ENCODE measurements at regions not wholly inside any gene's neighbourhood (a gene's known extent, or its start where the extent isn't known, plus 50 kb on each side); places are given as distances from the start of the nearest gene placed in this dataset.

- no peak overlapping the region for H3K27ac ChIP-seq
- peak; percentile 64 for ATAC-seq
- no peak for TF ChIP-seq CTCF (IDR thresholded peaks at IDR 0.05)
- intact Hi-C loops (cut with DNase I) = no loop called here
- no peak overlapping the region for H3K4me3 ChIP-seq
- no peaks in the 10 kb centered on the region for H3K27me3 ChIP-seq
- no peaks in the 10 kb centered on the region for H3K9me3 ChIP-seq
- H3K36me3 ChIP-seq = no peaks in the 10 kb centered on the region
- DNase-seq = peak in 1 of 4 donors; percentile 8
- H3K4me1 ChIP-seq = no peaks in the 10 kb centered on the region
These were observed 481.9 kb downstream of the C6orf118 start for GRCh38 chr6:164827537-164827936.

GRCh38 chr6:164826831-164827468 lies 482.5 kb downstream of the C6orf118 start:
- Histone ChIP-seq H3K36me3 (no peaks in the 10 kb centered on the region), H3K27ac (no peak overlapping the region), H3K9me3 (no peaks in the 10 kb centered on the region), H3K27me3 (no peaks in the 10 kb centered on the region), H3K4me3 (no peak overlapping the region), H3K4me1 (no peaks in the 10 kb centered on the region)
- TF ChIP-seq CTCF (IDR thresholded peaks at IDR 0.05) = no peak
- ATAC-seq (peak; percentile 56), DNase-seq (no peak)
- intact Hi-C loops (cut with DNase I) = no loop called here

GRCh38 chr6:164825386-164825785 lies 484.0 kb downstream of the C6orf118 start:
- DNase-seq (no peak), ATAC-seq (no peak)
- Histone ChIP-seq H3K27me3 (no peaks in the 10 kb centered on the region), H3K4me1 (no peaks in the 10 kb centered on the region), H3K9me3 (no peaks in the 10 kb centered on the region), H3K4me3 (no peak overlapping the region), H3K27ac (no peak overlapping the region), H3K36me3 (no peaks in the 10 kb centered on the region)
- no peak for TF ChIP-seq CTCF (IDR thresholded peaks at IDR 0.05)
- intact Hi-C loops (cut with DNase I) = no loop called here

GRCh38 chr6:164817662-164818061 lies 491.7 kb downstream of the C6orf118 start:
- Histone ChIP-seq H3K36me3 (no peaks in the 10 kb centered on the region), H3K27me3 (no peaks in the 10 kb centered on the region), H3K9me3 (peaks cover 0 to 27% of the 10 kb centered on the region in 2 donors), H3K4me3 (no peak overlapping the region), H3K27ac (no peak overlapping the region), H3K4me1 (no peaks in the 10 kb centered on the region)
- no peak for ATAC-seq
- intact Hi-C loops (cut with DNase I) = no loop called here
- DNase-seq = no peak
- TF ChIP-seq CTCF (IDR thresholded peaks at IDR 0.05) = no peak

- TF ChIP-seq CTCF (IDR thresholded peaks at IDR 0.05) = no peak
- ATAC-seq (no peak), DNase-seq (no peak)
- Histone ChIP-seq H3K36me3 (no peaks in the 10 kb centered on the region), H3K4me3 (no peak overlapping the region), H3K4me1 (no peaks in the 10 kb centered on the region), H3K27me3 (no peaks in the 10 kb centered on the region), H3K9me3 (peaks cover 0 to 48% of the 10 kb centered on the region in 2 donors), H3K27ac (no peak overlapping the region)
- intact Hi-C loops (cut with DNase I) = no loop called here
These were observed 496.7 kb downstream of the C6orf118 start for GRCh38 chr6:164812706-164813105.
